ENCODE measurements at regions not wholly inside any gene's neighbourhood (a gene's known extent, or its start where the extent isn't known, plus 50 kb on each side); places are given as distances from the start of the nearest gene placed in this dataset.
"Not testable (repeated sequence)": the region's sequence is repeated elsewhere in the genome, so short reads cannot be mapped to it uniquely, and the experiment has no call there.

DNA sequence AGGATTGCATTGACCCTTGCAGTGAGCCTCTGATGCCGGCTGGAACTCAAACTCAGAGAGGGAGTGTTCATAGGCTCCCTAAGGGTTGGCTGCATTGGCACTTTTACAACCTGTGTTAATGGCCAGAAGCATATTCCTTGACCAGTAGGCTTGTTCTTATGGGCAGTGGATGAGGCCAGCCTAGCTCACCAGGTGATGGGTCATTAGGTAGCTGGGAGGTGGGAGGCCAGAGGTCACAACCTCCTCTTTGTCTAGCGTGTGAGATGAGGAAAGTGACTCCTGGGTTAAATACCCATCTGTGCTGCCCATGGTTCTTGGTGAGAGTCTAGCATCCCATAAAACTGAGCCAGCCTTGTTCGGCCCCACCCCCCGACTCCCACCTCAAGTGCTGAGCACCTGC is 275.7 kb upstream of the CTNNB1 start:
- DNase-seq (ENCODE audit: low read depth in 4 of 4, low spot score in 2 of 4): no peak

DNA sequence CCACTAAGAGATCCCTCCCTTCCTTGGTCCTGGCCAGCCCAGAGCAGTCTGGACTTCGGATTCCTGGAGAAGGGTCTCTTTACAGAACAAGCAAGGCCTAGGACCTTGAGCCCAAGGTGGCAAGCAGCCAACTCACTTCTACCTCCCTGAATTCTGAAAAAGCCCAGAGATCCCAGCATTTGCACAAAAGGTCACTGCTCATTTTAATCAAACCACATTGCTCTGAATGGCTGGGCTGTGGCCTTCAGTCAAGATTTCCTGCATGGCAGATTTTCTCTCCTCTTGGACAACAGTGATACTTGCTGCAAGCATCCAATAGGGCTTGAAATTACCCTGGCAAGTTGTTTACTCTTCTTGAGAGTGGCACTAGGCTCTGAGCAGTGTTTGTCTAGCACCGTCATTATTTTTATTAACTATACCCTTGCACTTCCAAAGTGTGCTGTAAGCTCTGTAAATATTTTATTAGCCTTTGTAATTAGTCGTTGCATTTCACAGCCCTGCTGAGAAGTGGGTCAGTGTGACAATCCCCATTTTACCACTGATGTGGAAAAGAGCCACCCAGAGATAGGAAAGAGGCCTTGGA is 274.7 kb upstream of the CTNNB1 start:
- no peak for DNase-seq (ENCODE audit: low read depth in 4 of 4, low spot score in 2 of 4)

DNA sequence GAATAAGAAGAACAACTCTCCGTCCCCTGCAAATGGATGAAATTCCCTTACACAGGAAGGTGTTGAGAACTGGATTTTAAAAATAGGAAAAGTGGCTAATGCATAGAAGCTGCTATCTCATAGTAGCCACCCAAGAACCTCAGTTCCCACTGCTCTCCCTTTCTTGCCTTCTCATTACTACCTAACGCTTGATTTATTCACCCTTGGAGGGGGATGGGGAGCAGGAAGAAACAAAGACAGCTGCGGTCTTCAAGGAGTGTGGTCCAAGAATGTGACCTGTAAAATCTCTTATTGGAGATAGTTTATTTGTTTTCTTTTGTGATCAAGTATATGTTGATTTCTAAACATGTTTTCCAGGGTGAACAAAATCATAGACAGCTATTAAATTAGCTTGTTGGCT is 274.1 kb upstream of the CTNNB1 start:
- DNase-seq (ENCODE audit: low read depth in 4 of 4, low spot score in 2 of 4): no peak

DNA sequence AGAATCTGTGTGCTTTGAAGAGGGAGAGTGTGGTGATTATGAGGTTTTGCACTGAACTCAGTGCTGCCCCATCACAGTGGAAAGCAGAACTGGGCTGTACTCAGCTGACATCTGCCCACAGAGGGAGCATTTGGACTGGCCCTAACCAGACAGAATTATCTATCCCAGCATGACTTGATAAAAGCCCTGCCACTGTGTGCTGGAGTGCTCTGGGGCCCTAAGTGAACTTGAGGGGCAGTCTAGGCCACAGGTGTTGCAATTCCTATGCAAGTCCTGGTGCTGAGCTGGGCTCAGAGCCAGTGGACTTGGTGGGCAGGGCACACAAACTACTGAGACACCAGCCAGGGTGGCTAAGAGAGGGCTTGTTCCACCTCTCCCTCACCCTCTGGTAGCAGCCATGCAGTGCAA is 269.2 kb upstream of the CTNNB1 start:
- DNase-seq (ENCODE audit: low read depth in 4 of 4, low spot score in 2 of 4): no peak

DNA sequence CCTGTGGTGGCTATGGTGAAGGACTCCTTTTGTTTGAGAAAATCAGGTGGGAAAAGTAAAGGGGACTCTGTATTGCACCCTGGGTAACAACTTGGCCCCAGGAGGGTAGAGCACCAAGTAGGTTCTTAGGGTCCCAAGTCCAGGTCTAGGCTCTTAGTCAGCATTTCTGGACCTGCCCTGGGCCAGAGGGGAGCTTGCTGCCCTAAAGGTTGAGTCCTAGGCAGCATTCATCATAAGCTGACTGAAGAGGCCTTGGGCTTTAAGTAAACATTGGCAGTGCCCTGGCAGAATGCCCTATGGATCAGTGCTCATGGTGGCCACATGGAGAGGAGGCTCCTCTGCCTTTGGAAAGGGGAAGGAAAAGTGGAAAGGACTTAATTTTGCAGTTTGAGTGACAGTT is 268.5 kb upstream of the CTNNB1 start:
- no peak for DNase-seq (ENCODE audit: low read depth in 4 of 4, low spot score in 2 of 4)

DNA sequence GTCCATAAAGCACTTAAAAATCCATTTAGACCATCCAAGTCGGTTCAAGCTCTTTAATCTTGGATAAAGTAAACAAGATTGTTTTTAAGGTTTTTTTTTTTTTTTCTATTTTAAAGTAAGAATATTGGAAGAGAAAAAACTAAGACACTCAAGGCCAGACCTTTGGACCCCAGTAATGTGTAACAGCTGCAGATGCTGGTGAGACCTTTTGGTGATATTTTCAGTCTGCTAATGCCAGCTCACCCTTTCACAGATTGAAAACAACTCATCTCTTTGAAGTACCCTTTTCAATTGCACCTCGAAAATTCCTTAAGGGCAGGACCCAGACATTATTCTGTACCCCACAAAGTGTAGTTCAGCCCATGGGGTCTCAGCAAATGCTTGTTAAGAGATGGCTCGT is 260.7 kb upstream of the CTNNB1 start:
- DNase-seq (ENCODE audit: low read depth in 4 of 4, low spot score in 2 of 4): no peak

DNA sequence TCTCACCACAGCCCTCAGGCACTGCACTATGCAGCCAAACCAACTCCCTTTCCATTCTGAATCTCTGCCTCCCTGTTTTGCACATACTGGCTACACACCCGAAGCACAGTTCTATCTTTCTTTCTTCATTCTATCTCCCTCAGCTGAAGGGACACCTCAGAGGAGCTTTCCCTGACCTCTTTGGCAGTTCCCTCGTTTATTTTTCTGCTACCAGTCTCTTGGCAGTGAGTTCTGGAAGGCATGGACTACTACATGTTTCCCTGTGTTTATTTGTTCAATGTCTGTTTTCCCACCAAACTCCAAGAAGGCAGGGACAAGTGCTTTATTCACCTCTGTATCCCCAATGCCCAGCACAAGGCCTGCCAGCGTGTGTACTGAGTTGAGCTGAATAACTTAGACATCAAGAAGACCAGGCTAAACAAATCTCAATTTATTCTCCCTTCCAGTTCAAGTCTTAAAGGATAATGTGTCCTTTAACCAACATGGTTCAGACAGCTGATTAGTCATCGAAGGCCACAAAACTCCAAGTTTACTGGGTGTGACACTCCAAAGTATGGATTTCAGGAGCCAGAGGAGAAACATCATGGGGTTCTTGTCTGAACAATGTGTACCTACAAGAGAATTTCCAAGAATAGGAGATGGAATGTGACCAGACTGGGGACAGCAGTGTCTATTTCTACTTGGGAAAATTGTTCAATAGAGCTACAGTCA is 260.1 kb upstream of the CTNNB1 start:
- no peak for DNase-seq (ENCODE audit: low read depth in 4 of 4, low spot score in 2 of 4)

DNA sequence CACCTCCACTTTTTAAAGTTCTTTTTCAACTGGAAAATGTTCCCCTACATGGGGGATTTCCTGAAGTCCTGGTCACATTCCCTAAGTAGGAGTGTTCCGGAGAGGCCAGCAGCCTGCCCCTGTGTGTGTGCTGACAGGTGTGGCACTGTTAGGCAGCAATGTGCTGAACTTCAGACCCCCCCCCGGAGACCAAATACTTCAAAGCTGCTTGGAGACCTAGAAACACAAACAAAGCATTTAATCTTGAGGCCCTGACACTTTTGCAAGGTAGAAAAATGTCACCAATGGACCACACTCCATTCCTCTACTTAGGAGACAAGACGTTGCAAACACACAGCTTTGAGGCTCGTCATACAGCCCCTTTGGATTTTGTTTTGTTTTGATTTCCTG is 259.6 kb upstream of the CTNNB1 start:
- DNase-seq (ENCODE audit: low read depth in 4 of 4, low spot score in 2 of 4): no peak

DNA sequence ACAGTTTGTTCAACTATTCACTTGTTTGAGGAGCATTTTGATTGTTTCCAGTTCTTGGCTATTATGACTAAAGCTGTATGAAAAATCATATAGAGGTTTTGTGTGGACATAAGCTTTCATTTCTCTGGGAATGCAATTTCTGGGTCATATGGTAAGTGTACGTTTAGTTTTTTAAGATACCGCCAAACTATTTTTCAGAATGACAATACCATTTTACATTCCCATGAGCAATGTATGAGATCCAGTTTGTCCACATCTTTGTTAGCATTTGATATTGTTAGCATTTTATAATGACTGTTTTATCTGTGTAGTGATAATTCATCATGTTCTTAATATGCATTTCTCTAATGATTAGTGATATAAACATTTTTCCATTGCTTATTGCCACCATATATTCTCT is 258.7 kb upstream of the CTNNB1 start:
- DNase-seq (ENCODE audit: low read depth in 4 of 4, low spot score in 2 of 4): no peak

DNA sequence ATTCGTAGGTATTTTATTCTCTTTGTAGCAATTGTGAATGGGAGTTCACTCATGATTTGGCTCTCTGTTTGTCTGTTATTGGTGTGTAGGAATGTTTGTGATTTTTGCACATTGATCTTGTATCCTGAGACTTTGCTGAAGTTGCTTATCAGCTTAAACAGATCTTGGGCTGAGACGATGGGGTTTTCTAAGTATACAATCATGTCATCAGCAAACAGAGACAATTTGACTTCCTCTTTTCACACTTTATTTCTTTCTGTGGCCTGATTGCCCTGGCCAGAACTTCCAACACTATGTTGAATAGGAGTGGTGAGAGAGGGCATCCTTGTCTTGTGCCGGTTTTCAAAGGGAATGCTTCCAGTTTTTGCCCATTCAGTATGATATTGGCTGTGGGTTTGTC is 252.3 kb upstream of the CTNNB1 start:
- DNase-seq (ENCODE audit: low read depth in 4 of 4, low spot score in 2 of 4): not testable (repeated sequence)

DNA sequence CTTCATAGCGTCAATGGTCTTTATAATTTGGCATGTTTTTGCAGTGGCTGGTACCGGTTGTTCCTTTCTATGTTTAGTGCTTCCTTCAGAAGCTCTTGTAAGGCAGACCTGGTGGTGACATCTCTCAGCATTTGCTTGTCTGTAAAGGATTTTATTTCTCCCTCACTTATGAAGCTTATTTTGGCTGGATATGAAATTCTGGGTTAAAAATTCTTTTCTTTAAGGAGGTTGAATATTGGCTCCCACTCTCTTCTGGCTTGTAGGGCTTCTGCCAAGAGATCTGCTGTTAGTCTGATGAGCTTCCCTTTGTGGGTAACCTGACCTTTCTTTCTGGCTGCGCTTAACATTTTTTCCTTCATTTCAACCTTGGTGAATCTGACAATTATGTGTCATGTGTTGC is 250.0 kb upstream of the CTNNB1 start:
- DNase-seq (ENCODE audit: low read depth in 4 of 4, low spot score in 2 of 4): not testable (repeated sequence)

DNA sequence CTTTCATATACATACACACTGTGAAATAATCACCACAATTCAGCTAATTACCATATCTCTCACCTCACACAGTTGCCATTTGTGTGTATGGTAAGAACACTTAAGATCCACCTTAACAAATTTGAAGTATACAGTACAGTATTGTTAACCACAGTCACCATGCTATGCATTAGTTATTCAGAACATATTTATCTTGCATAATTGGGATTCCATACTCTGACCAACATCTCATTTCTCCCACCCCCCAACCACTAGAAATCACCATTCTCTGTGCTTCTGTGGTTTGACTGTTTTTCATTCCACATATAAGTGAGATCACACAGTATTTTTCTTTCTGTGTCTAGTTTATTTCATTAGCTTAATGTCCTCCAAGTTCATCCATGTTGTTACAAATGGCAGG is 247.7 kb upstream of the CTNNB1 start:
- DNase-seq (ENCODE audit: low read depth in 4 of 4, low spot score in 2 of 4): no peak

DNA sequence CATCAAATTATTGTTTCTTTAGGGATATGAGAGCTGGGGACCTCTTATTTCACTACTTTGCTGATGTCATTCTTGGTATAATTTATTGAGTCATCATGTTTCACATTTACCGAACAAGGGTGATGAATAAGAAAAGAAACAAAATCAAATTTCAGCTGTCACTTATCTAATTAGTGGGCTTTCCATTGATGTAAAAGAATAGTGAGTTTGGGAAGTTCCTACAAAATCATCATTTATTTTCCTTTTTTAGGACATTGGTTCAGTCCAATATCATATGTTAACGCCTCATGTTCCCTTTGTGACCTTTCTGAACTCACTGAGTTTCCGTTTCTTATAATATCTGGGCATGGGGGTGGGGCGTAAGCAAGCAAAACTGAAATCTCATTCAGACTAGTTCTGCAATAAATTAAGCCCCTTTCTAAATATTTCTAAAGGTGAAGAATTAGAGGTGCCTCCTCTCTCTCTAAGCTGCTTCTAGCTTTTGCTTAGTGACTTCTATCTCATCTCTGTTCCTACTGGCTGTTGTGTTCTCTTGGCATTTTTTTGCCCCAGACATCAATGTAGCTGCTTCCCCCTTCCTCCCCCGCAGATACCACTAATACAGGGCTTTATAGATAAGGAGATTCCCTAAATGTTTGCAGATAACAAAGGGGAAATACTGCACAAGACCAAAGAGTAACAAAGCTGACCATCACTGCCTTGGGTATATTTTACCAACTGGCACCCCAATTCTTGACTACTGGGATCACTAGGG is 238.0 kb upstream of the CTNNB1 start:
- no peak for DNase-seq (ENCODE audit: low read depth in 4 of 4, low spot score in 2 of 4)

DNA sequence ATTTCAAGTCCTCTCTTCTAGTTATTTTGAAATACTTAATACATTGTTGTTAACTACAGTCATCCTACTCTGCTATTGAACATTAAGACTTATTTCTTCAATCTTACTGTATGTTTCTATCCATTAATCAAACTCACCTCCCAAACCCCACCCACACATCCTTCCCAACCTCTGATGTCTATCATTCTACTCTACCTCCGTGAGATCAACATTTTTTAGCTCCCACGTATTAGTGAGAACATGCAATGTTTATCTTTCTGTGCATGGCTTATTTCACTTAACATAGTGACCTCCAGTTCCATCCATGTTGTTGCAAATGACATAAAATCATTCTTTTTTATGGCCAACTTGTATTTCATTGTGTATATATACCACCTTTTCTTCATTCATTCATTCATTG is 236.6 kb upstream of the CTNNB1 start:
- no peak for DNase-seq (ENCODE audit: low read depth in 4 of 4, low spot score in 2 of 4)

DNA sequence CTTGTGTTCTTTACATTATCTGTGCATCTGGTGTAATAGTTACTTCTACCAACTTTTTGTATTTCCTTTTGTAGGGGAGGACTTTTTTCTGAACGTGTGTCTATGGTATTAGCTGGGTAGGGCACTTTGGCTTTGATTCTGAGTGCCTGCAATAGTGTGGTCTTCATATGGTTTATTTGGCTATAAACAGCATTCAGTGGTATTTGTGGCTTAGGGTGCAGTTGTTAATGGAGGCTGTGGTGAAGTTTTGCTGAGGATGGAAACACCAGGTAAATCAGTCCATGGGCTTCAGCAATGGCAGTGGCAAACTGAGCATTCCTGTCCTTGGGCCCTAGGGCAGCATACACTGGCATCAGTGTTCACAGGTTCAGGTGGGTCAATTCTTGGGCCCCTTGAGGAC is 230.6 kb upstream of the CTNNB1 start:
- no peak for DNase-seq (ENCODE audit: low read depth in 4 of 4, low spot score in 2 of 4)

DNA sequence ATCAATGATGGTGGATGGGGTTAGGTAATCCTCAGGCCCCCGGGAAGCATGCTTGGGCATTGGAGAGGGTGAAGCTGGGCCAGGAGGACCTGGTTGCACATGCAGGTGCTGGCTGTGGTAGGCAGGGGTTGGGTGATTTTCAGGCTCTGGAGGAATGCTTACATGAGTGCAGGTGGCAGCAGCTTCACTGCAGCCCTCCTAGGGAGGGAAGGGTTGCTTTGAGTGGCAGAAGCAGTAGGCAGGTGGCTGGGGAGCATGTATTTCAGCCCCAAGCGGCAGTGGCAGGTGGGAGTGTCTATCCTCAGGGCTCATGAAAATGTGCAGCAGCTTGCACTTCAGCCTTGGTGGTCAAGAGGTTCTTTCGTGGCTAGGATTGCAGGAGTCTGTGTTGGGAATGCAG is 230.0 kb upstream of the CTNNB1 start:
- DNase-seq (ENCODE audit: low read depth in 4 of 4, low spot score in 2 of 4): no peak

DNA sequence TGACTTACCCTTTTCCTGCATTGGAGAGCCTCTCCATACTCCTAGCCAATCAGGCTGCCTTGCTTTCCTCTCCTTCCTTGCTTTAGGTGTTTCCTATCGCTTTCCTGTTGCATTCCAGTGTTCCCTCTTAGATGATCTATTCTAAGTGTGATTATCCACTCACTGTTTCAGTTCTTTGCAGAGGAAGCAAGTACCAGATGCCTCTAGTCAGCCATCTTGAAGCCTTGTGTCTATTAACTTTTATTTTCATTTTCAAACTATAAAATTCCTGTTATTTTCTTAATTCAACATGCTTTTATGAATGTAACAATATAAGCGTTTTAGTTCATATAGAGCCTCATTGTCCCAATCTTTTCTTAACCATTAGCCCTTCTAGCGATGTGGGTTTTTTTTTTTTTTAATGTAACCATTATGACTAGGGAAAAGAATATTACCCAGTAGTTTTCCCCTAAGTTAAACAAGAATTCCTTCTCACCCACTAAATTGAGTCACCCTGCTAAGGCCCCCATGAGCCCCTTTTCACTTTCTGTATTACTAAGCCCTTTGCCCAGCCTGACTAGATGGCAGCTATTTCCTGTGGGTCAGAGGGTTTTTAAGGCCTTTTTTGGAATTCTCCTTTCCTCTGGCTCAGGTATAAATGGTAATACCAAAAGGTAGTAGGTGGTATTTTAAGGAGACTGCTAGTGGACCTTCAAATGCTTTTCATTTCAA is 229.4 kb upstream of the CTNNB1 start:
- no peak for DNase-seq (ENCODE audit: low read depth in 4 of 4, low spot score in 2 of 4)

DNA sequence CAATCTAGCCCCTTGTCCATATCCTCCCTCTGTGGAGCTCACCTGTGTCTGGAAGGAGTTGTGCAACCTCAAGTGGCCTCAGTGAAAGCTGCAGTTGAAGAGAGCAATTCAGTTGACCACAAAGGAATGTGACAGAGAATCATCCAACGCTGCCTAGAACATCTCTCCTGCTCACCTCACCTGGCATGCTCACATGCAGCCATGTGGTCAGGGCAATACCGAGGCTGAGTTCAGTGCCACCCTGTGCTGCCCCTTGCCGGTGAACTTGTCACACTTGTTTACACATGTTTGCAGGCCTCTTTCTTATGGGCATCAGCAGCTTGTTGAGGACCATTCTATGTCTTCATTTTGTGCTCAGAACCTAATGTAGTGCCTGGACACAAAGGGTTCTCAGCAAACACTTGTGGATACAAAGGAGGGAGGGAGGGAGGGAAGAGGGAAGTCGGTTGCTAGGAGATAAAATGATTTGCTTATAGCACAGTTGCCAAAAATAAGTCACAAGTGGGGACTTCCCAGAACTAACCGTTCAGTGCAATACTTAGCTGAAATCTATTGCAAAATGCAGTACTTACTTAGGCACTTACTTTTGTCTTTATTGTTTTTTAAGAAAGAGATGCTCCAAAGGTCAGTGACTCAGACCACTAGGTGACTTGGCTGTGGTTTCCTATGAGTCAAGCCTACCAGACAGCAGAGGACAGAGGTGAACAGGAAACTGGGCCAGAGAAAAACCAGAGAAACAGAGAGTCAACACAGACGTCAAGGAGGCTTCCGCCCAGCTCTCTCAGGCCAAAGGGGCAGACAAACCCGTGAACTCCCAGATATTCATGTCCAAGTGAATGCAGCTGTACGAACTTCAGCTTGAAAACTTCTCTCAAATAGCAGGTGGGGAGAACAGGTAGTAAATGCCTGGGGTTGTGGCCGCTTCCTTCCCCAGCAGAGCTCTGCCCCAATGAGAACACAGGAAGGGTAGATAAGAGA is 227.8 kb upstream of the CTNNB1 start:
- peak in 2 of 4 donors; percentile 9 to 11 for DNase-seq (ENCODE audit: low read depth in 4 of 4, low spot score in 2 of 4)

DNA sequence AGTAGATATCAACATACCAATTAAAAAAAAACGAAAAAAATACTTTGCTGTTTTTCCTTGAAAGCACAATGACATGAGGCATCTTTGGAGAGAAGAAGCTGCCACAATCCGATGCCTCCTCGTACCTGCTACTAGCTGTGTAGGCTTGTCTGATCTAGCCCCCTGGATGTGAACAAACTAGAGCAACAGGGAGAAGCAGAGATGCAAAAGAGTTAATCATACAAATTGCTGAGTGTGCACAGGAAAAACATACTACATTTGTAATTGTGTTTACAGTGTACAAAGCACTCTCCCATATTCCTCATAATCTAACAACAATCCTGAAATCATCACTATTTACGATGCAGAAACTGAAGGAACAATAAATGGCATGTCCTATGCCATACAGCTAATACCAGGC is 227.0 kb upstream of the CTNNB1 start:
- no peak for DNase-seq (ENCODE audit: low read depth in 4 of 4, low spot score in 2 of 4)

DNA sequence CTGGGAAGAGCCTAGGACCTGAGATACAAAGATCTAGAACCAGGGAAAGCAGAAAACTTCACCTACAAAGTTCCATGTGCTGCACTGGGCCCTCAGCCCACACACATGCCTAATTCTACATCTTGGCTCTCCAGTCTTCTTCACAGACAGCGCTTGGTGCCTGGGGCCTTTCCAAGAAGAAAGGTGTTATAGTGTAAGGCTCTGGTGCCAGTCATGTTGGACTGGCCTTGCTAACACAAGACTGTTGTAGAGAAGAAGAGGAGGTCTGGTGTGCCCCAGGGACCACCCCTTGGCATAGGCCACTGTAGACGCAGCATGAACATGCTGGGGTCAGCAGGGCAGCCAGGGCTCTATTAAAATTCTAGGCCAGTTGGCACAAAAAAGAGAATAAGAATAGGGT is 226.2 kb upstream of the CTNNB1 start:
- DNase-seq (ENCODE audit: low read depth in 4 of 4, low spot score in 2 of 4): no peak

Data from left renal cortex interstitium (tissue), 4 donors.